Stimulated activated CD4-positive, alpha-beta T cell treated with anti-CD3 and anti-CD28 coated beads, Interleukin-15, amount 100 ng/mL, for 1 hour (primary cell): ENCODE measurements at regions not wholly inside any gene's neighbourhood (a gene's known extent, or its start where the extent isn't known, plus 50 kb on each side); places are given as distances from the start of the nearest gene placed in this dataset.
A peak's percentile ranks its signal among the peaks of the same experiment; 100 is the strongest.
"Not testable (repeated sequence)": the region's sequence is repeated elsewhere in the genome, so short reads cannot be mapped to it uniquely, and the experiment has no call there.

Experiments
- DNase-seq, 2 donors: peaks; one replicate each; pipeline ENCODE4 v3.0.0-alpha.2; 2020; ENCODE audit warnings: low read depth in 1 of 2, low spot score in 1 of 2

DNA sequence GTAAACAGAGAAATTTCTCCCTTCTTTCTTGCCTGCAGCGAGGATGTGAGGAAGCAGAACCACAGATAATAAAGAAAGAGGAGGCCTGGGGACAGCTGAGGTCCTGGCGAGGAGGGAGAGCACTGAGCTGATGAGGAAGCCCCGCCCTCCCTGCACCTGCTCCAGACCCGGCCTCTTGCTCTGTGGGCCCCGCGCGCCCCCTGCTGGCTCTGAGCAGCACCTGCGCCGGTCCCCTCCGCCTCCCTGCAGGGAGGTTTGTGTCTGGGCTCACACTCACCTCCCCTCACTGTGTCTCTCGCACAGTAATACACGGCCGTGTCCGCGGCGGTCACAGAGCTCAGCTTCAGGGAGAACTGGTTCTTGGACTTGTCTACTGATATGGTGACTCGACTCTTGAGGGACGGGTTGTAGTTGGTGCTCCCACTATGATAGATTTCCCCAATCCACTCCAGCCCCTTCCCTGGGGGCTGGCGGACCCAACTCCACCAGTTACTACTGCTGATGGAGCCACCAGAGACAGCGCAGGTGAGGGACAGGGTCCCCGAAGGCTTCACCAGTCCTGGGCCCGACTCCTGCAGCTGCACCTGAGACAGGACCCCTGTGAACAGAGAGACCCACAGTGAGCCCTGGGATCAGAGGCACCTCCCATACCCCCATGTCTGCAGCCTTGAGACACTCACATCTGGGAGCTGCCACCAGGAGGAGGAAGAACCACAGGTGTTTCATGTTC lies 485.4 kb downstream of the TMEM121 start:
- DNase-seq: peak; percentile 71 to 72

DNA sequence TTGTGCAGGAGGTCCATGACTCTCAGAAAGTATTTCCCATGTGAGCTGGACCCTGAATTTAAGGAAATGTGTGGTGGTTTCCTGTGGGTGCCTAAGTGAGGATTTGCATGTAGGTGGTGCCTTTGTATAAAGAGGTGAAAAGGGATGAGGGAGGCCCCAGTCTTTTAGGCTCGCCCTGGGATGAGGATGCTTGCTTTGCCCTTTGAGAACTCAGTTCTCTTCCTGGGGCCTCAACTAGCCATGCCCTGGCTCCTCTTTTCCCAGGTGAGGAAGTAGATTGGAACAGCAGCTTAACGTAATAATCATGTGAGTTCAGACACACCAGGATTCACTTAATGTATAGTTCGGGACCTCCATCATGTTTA lies 486.0 kb downstream of the TMEM121 start:
- not testable (repeated sequence) for DNase-seq

DNA sequence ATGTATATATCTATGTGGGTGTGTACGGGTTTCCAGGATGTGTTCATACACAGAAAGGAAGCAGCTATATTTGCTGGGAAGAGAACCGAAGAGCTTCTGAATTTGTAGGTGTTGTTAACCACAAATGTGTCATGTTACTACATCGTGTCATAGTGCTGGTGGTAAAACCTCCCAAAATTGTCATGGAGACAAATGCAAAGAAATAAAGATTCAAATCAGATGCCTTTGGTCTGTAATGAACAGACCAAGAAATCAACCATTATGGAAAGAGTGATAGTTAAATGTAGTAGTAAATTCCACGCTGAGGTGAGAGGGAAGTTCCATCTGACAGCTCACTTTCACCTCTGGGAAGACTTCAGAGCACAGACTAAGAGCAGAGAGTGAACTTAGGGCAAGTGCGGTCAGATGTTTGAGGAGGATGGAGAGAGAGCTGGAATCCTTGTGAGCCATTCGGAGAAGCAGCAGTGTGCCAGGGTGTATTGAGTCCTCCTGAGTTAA lies 487.5 kb downstream of the TMEM121 start:
- no peak for DNase-seq

DNA sequence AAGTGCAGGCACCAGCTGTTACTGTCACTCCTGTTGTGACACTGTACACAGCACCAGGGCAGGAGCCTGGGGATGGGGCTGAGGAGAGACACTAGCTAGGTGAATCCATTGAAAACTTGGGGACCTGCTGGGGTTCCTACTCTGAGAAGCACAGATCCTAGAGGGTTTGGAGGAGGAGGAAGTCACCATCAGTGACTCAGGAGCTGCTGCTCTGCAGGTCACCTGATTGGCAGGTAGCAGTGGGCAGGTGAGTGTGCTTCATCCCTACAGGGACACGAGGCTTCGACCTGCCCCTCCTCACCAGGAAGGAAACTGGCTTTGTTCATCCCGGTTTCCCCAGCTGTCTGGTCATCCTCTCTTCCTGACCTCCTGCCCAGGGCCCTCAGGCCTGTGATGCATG lies 491.6 kb downstream of the TMEM121 start:
- DNase-seq: not testable (repeated sequence)

DNA sequence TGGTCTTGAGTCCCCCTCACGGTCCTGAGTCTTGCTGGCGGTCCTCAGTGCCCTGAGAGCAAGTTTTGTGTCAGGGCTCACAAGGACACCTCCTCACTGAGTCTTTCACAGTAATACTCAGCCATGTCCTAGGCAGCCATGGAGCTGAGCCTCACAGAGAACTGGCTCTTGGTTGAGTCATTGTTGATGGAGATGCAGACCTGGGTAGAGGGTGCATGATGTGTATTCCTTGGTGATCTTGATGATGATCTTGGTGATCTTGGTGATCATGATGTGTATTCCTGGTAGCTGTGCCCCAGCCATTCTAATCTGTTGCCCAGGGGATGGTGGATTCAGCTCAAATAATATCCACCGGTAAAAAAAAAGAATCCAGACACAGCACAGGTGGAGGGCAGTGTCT lies 495.4 kb downstream of the TMEM121 start:
- no peak for DNase-seq

DNA sequence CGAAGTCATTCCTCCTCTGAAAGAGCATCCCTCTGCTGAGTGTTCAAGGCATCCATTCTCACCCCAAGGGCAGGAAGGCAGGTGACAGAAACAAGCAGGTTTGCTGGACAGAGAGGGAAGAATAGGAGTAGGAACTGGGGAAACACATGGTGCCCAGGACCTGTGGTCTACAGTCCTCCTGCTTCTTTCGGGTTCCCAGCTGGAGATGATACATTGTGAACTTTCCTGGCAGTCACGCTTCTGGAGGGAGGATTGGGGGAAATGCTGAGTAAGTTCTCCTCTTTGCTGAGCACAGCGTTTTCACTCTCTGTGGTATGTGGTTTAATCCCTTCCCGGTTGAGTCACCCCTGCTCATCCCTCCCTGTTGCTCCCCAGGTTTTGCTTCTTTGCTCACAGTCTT lies 496.3 kb downstream of the TMEM121 start:
- not testable (repeated sequence) for DNase-seq

DNA sequence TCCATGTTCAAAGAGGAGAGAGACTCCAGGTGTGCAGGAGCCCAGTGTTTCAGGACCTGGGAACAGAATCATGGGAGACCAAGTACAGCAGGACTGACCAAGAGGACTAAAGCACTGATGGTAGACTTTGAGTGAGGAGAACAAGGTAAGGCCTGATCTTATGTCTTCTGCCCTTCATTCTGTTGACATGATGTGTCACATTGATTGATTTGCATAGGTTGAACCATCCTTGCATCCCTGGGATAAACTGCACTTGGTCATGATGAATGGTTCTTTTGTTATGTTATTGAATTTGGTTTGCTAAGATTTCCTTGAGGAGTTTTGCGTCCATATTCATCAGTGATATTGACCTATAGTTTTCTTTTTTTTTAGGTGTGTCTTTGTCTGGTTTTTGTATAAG lies 497.0 kb downstream of the TMEM121 start:
- DNase-seq: no peak

DNA sequence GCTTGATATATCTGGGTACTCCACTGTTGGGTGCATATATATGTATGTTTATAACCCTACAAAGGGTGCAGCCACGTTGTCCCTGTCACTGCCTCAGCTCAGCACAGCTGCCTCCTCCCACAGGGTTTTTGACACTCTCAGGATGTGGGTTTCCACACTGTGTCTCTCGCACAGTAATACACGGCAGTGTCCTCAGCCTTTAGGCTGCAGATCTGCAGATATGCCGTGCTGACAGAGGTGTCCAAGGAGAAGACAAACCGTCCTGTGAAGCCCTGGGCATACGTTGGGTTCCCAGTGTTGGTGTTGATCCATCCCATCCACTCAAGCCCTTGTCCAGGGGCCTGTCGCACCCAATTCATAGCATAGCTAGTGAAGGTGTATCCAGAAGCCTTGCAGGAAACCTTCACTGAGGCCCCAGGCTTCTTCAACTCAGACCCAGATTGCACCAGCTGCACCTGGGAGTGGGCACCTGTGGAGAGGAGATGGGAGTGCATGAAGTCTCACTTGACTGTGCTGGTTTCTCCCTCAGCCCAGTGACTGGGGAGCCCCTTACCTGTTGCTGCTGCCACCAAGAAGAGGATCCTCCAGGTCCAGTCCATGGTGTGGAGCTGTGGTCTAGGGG lies 498.7 kb downstream of the TMEM121 start:
- DNase-seq: no peak

DNA sequence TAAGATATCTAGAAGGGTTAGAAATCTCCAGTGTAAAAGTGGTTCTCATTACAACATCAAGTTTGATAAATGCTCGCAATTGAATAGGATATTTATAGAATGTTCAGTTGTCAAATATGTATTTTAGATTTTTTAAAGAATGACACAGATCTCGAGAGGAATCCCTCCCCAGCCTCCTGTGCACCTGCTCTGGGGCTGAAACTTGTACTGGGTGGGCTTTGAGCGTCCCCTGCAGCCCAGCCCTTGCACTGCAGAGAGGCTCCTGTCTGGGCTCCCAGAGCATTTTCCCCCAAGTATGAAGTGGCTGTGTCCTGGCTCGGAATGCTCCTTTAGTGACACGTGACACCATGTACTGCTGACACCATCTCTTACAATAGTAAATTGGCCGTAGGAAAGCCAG lies 499.6 kb downstream of the TMEM121 start:
- DNase-seq: no peak

DNA sequence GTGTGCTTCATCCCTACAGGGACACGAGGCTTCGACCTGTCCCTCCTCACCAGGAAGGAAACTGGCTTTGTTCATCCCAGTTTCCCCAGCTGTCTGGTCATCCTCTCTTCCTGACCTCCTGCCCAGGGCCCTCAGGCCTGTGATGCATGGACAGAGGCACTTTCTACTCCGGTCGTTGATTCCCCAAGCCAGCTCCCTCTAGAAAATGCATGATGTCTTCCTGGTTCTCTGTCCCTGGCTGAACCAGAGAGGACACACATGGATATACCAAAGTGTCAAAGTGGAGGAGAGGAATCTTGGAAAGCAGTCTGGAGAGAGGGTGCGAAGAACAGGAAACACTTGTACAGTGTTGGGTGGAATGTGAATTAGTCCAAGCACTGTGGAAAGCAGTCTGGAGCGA lies 501.4 kb downstream of the TMEM121 start:
- DNase-seq: not testable (repeated sequence)

DNA sequence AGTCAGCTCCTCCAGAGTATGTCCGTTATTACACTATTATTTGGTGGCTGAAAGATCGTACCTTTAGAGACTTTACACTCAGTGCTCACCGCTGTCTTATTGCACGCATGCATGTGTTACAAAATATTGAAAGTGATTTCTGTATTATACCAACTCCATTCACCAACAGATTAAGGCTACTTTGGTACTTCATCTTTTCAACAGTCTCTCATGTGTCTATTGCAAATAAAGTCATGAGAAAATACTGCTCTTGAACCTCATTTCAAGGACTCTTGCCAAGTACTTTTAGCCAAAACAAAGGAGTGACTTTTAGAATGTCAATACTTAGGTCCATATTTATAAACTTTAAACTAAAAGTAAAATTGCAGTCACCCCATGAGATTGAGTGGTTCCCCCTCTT lies 503.6 kb downstream of the TMEM121 start:
- no peak for DNase-seq

DNA sequence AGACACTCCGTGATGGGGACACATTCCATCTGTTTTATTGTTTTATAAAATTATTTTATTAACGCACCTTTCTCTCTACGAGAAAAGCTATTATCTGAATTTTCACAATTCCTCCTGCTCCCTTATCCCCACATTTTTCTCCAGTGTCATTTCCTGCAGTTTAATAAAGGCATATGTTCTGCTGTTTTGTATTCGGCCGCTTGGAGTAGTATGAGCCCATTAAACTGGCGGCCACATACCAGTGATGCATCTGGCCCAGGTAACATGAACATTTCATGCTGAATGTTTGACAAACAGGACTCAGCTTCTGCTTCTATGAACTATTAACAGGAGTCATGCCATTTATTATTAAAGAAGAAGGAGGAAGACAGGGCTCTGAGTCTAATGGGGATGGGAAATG lies 511.0 kb downstream of the TMEM121 start:
- no peak for DNase-seq

DNA sequence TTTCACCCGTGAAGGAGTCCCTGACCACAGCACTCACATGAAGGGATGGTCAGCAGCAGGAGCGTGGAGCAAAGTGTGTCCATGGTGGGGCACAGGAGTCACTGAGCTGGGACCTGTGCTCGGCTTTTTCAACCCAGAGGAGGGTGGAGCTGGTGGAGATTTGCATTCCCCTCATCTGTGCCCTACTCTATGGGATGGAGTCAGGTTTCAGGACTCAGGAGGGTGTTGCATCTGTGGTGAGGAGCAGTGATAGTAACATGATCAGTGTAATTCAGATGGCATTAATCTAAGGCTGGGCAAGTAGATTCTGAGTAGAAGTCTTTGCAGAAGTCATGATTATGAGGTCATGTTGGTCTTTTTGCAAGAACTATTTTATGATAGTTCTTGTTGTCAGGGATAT lies 511.9 kb downstream of the TMEM121 start:
- no peak for DNase-seq

DNA sequence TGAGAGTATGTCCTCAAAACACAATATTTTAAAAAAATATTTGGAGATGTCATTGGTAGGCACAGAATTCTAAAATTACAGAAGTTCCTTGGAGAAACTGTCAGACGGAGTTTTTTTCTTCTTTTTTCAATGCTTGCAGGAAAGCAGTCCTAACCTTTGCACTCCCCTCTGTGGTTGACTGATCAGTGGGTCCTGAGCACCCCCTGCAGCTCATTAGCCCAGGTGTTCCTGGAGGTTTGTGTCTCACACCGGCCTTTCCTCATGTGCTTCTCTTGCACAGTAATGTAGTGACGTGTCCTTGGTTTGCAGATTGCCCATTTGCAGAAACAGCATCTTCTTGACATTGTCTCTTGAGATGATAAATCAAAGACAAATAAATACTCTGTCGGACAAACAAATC lies 513.0 kb downstream of the TMEM121 start:
- peak; percentile 20 to 49 for DNase-seq

DNA sequence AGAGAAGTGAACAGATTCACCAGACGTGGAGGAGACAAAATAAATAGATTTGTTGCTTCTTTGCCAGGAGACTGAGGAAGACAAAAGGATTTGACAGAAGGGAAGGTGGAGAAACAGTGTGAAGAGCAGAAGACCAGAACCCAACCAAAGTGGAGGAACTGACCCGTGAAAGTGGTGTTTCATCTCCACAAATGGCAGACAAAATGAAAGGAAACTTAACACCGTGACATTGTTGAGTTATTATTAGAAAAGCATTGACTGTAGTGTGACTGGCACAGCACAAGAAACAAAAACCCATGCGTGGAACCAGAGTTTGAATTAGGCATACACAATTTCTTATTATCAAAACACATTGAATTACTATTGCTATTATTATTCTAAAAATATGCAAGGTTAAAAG lies 518.1 kb downstream of the TMEM121 start:
- no peak for DNase-seq

DNA sequence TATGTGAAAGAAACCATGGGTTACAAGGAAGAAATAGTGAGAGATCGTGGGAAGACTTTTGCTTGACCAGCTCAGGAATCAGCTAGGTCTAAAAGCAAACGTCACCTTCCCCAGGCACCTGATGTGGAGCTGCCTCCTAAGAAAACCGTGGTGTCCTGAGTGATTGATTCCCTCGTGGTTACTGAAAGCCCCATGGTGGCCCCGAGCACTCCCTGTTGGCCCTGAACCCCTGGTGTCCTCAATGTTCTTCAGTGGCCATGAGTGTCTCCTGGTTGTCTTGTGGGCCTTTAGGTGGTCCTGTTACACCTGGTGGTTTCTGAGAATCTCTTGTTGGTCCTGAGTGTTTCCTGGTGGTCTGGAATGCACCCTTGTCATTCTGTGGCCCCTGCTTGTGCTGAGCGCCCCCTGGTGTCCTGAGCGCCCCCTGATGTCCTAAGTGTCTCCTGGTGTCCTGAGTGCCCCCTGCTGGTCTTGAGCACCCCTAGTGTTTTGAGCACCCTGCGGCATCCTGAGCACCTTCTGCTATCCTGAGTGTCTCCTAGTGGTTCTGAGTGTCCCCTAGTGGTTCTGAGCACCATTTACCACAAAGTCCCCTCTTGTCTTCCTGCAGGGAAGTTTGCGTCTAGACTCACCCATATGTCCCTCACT lies 518.7 kb downstream of the TMEM121 start:
- peak; percentile 50 to 77 for DNase-seq

DNA sequence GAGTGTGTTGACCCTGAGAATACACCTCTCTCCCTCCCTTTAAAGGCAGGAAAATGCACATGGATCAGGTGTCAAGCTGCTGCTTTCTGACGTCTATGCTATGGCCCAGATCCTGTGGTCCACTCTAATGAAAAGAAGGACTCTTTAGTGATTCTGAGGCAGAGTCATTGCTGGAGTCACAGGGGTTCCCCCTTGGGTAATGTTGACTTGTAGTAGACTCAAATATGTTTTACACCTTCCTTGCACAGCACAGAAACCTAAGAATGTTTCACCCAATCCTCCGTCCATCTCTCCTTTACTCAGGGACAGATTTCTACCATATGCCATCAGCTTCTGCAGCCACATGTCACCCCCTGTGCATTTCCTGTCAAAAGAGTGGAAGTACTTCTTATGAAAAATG lies 525.4 kb downstream of the TMEM121 start:
- no peak for DNase-seq

DNA sequence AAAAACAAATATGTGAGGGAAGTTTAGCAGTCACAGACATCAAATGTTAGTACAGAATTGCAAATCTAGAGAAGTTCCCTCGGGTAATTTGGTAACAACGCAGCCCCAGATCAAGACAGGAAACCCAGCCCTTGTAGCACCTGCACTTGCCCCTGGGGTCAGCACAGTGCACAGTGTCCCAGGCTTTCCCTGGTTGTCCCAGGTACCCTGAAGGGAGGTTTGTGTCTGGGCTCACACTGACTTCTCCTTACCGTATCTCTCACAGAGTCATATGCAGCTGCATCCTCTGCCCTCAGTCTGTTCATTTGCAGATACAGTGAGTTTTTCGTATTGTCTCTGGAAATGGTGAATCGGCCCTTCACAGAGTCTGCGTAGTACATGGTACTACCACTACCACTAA lies 528.9 kb downstream of the TMEM121 start:
- DNase-seq: no peak

DNA sequence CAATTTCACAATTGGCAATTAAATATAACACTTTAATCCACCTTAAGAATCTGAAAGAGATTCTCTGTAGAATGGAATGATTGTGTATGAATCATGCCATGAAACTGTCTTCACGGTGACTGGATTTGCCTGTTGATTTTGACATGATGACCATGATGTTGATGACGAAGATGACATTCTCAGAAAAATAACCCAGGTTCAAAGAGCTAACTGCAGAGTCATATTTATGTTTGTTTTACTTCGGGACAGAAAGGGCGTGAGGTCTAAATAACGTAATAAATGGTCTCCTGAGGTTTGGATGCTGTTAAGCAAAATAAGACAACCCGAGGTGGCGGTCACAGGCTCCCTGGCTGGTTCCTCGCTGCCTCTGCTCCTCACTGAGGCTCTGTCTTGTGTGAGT lies 532.0 kb downstream of the TMEM121 start:
- DNase-seq: no peak

DNA sequence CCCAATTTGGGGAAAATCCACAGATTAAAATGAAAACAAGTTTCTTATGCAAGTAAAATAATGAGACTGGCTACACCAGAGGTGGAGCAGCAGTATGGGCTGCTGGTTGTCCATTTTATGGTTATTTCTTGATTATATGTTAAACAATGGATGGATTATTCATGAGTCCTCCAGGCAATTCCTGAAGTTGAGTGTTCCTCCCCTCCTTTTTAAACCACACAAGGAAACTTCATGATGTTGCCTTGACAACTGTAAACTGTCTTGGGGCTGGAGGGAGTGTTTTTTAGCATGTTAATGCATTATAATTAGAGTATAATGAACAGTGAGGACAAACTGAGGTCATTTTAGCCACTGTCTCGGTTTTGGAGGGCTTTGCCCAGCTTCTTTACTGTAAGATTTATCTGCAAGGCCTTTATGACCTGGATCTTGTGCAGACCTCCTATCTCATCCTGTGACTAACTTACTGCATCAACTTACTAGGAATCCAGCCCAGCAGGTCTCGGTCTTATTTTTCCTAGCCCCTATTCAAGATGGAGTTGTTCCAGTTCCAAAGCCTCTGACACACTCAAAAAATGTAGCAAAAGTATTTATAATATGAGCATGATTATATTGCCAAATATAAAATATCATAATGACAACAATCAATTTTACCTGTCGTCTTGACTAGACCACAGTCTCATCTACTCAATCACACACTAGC lies 534.0 kb downstream of the TMEM121 start:
- DNase-seq: no peak

DNA sequence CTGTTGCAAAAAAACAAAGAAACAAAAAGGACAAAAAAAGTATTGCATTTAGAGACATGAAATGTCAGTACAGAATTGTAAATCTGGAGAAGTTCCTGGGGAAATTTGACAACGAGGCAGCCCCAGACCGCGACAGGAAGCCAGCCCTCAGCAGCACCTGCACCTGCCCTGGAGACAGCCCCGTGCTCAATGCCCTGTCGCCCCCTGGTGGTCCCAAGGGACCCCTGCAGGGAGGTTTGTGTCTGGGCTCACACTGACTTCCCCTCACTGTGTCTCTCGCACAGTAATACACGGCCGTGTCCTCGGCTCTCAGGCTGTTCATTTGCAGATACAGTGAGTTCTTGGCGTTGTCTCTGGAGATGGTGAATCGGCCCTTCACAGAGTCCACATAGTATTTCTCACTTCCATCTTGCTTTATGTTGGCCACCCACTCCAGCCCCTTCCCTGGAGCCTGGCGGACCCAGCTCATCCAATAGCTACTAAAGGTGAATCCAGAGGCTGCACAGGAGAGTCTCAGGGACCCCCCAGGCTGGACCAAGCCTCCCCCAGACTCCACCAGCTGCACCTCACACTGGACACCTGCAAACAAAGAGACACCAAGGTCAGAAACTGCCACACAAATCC lies 535.6 kb downstream of the TMEM121 start:
- DNase-seq: peak; percentile 40 to 67
